K562 (cell line): ENCODE measurements at regions not wholly inside any gene's neighbourhood (a gene's known extent, or its start where the extent isn't known, plus 50 kb on each side); places are given as distances from the start of the nearest gene placed in this dataset.

Experiments
- CREB1 ChIP-seq, 2 experiments: sonication (generic) in 1 of 2; formaldehyde crosslinking in 1 of 2; IDR thresholded peaks; 2 replicates each; pipeline versions ENCODE4 v1.6.1 to v1.8.0; 2012 to 2022; ENCODE audit warnings: inconsistent platforms in 1 of 2, mild to moderate bottlenecking in 1 of 2, missing genetic modification reagents in 1 of 2, moderate library complexity in 1 of 2
- ETS2 ChIP-seq: IDR thresholded peaks from 2 replicates; pipeline ENCODE4 v1.6.1; 2016; ENCODE audit warnings: borderline replicate concordance, missing genetic modification characterization, mild to moderate bottlenecking, moderate library complexity, missing compliant biosample characterization; ENCODE audit not compliant: poor library complexity, severe bottlenecking
- FOXO4 ChIP-seq: fragments of 450-650 bp; formaldehyde crosslinking; IDR thresholded peaks from 2 replicates; pipeline ENCODE4 v1.4.0; 2020; ENCODE audit warnings: mild to moderate bottlenecking, moderate library complexity
- HNRNPL ChIP-seq: fragments of 200-400 bp; formaldehyde crosslinking; IDR thresholded peaks from 2 replicates; pipeline ENCODE4 v1.6.1; 2017; ENCODE audit warnings: low read depth, mild to moderate bottlenecking, low read length
- JUN ChIP-seq, 2 experiments: sonication (generic) in 1 of 2; formaldehyde crosslinking in 1 of 2; IDR thresholded peaks; 2 replicates each; pipeline versions ENCODE4 v1.6.1 to v1.8.0; 2012 to 2022; ENCODE audit warnings: borderline replicate concordance in 2 of 2, mild to moderate bottlenecking in 2 of 2, improper control_type of control experiment in 1 of 2, low read depth in 1 of 2, low read length in 1 of 2, missing genetic modification reagents in 1 of 2
- MCM7 ChIP-seq, 2 experiments: fragments of 450-650 bp; IDR thresholded peaks; 2 replicates each; pipeline ENCODE4 v1.6.1; 2016 to 2018
- NR2F6 ChIP-seq: fragments of 450-650 bp; formaldehyde crosslinking; IDR thresholded peaks from 2 replicates; pipeline ENCODE4 v1.4.0; 2020; ENCODE audit warnings: mild to moderate bottlenecking
- RCOR1 ChIP-seq, 2 experiments: IDR thresholded peaks; 2 replicates each; pipeline ENCODE4 v1.6.1; 2012; ENCODE audit warnings: low read depth in 2 of 2, low read length in 2 of 2, borderline replicate concordance in 1 of 2, improper control_type of control experiment in 1 of 2
- TAF9B ChIP-seq: fragments of 450-650 bp; IDR thresholded peaks from 2 replicates; pipeline ENCODE4 v1.6.1; 2018; ENCODE audit warnings: mild to moderate bottlenecking; ENCODE audit not compliant: partially characterized antibody
- THAP12 ChIP-seq: fragments of 250-450 bp; sonication (Bioruptor Pico); IDR thresholded peaks from 2 replicates; pipeline ENCODE4 v1.9.0; 2021; ENCODE audit warnings: mild to moderate bottlenecking, inconsistent platforms
- ZBTB12 ChIP-seq: fragments of 250-450 bp; sonication (Bioruptor Pico); IDR thresholded peaks from 2 replicates; pipeline ENCODE4 v1.4.0; 2020
- ZNF644 ChIP-seq: fragments of 200-800 bp; sonication (Bioruptor generic); IDR thresholded peaks from 2 replicates; pipeline ENCODE4 v1.6.1; 2016; ENCODE audit warnings: low read depth, missing genetic modification characterization, missing compliant biosample characterization

GRCh38 chr11:91104237-91104636 lies 881.4 kb upstream of the CHORDC1 start (continued):
- TF ChIP-seq NR2F6 = no peak
- no peak for TF ChIP-seq MCM7 (IDR thresholded peaks at IDR 0.05)
- TF ChIP-seq HNRNPL = no peak
- TF ChIP-seq FOXO4 (CRISPR knock-in tag) = no peak
- no peak for TF ChIP-seq CREB1 (IDR thresholded peaks at IDR 0.05)
- no peak for TF ChIP-seq CREB1 (CRISPR knock-in tag; IDR thresholded peaks at IDR 0.05)
- TF ChIP-seq ZBTB12 (CRISPR knock-in tag) = no peak
- TF ChIP-seq ETS2 (tag) = no peak
- no peak for TF ChIP-seq TAF9B
- no peak for TF ChIP-seq ZNF644 (tag)
- TF ChIP-seq THAP12 (CRISPR knock-in tag) = no peak
- no peak for TF ChIP-seq JUN (IDR thresholded peaks at IDR 0.05; ENCODE audit: borderline replicate concordance, low read depth, low read length)
- no peak for TF ChIP-seq JUN (CRISPR knock-in tag; IDR thresholded peaks at IDR 0.05; ENCODE audit: borderline replicate concordance)
- TF ChIP-seq RCOR1 (IDR thresholded peaks at IDR 0.05; ENCODE audit: borderline replicate concordance in 1 of 2, low read depth in 2 of 2, low read length in 2 of 2) = no peak
- TF ChIP-seq, all 486 proteins: peak for 0
